ENCODE measurements at regions not wholly inside any gene's neighbourhood (a gene's known extent, or its start where the extent isn't known, plus 50 kb on each side); places are given as distances from the start of the nearest gene placed in this dataset.

DNA sequence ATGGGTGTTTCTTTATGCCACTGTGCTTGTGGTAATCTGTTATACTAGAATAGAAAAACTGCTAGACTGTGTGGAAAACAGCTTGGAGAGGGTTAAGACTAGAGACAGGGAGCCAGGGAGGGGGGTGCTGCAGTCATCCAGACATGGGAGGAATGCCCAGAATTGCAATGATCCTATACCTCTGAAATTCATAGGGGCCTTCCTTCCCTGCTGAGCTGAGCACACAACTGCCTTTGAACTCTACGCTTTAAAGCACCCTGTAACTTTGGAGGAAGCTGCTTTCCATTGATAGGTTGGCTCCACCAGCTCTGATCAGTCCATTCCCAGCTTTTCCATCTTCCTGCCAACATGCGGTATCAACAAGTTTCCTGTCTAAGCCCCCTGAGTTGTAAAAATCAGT lies 155.9 kb upstream of the RASGEF1B start:
- no peak for DNase-seq (ENCODE audit: low read depth)

DNA sequence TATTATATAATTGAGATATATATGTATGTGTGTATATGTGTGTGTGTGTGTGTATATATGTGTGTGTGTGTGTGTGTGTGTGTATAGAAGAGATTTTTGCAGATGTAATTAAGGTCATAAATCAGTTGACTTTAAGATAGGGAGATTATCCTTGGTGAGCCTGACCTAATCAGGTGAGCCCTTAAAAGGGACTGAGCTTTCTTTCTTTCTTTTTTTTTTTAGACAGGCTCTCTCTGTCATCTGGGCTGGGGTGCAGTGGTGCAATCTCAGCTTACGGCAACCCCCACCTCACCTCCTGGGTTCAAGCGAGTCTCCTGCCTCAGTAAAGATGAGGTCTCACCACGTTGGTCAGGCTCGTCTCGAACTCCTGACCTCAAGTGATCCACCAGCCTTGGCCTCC lies 155.1 kb upstream of the RASGEF1B start:
- no peak for DNase-seq (ENCODE audit: low read depth)

DNA sequence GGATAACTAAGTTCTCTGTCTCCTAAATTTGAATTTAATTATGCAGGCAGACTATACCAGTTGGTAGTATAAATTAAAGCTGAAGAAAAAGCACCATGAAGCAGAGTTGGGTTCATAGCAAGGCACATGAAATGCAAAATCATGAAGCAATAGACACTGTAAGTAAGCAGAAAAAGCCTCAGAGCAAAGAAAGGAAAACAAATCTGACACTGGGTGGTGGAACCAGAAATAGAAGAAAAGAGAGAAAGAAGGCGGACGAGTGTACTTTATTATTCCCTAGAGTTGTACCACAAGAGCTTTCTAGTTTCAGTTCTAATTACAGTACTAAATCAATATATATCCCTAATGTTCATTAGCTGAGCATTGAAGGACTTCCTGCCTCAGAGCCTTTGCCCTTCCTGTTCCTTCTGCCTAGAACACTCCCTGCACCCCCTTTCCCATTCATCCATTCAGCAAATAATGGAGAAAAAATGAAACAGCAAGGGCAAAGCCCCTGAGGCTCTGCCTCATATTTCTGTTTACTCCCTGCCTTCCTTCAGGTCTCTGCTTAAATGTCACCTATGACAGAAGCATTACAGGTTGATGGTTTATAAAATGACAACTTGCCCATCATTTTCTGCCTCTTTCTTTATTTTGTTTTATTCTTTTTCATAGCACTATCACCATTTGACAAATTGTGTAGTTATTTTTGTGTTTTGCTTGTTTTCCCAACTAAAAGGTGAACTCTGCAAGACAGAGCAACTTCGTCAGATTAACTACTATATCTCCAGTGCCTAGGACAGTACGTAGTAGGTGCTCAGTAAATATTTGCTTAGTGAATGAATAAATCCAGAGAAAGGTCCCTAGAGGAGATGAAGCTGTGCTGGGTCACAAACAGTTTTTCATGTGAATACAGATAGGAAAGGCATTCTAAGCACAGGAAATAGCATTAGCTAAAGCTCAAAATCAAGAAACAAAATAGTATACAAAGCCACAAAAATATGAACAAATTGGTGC lies 154.0 kb upstream of the RASGEF1B start:
- DNase-seq (ENCODE audit: low read depth), result no peak

DNA sequence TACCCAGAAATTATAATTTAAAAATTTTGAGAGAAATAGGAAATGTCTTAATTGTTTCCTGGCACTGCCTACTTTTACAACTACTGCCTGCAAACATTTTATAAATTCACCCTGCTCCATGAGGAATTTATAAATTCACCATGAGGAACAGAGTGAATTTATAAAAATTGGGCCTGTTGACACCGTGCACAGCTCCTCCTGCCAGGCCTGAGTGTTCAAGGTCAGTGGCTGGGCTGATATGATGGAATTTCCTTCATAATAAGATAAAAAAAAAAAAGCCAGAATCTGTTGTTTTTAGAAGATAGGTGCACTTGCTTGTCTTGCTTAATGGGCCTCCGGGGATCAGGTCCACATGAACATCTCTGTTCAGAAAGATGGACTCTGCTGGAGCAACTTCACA lies 151.7 kb upstream of the RASGEF1B start:
- DNase-seq (ENCODE audit: low read depth), result no peak

DNA sequence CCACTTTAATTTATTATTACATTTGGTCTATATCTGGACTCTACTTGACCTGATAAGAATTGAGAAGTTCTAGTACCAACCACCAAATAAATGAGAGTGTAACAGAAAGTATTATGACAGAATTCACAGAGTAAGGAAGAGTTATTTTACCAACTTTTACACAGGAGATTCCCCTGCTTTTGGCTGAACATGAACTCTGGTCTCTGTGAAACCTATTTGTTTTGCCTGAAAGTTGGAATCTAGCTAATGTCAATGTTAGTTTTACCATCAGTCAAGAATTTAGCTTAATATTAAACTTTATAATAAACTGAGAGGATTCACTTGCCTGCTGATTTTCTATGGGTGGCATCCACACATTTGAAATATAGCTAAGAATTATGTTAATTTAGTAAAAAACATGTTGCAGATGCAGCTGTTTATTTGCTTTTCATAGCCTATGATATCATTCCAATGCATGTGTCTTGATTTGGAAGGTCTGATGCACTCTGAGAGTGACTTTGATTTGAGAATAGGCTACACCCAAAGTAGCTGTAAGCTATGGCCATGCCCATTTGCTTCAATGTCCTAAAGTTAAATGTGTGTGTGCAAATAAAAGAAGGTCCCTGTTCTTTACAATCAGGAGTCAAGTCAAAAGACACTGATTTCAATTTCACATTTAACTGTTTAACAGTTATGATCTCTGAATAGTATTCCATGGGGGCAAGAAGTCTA lies 150.9 kb upstream of the RASGEF1B start:
- DNase-seq (ENCODE audit: low read depth), result no peak

DNA sequence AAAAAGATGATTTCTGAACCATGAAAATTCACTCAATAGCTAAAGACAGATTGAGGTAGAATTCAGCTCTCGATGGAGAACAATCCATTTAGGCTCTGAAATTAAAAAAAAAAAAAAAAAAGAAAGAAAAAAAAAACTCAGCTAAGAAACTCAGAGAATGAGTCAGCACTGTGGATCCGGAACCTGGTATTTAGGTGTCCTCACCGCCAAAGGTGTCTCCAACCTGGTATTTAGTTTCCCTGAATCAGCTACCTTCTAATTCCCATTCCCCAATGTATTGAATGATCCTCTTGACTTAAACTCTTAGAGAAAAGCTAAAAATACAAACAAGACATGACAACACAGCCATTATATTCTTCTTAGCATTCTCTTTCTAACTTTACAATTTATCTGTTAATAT lies 150.3 kb upstream of the RASGEF1B start:
- no peak for DNase-seq (ENCODE audit: low read depth)

DNA sequence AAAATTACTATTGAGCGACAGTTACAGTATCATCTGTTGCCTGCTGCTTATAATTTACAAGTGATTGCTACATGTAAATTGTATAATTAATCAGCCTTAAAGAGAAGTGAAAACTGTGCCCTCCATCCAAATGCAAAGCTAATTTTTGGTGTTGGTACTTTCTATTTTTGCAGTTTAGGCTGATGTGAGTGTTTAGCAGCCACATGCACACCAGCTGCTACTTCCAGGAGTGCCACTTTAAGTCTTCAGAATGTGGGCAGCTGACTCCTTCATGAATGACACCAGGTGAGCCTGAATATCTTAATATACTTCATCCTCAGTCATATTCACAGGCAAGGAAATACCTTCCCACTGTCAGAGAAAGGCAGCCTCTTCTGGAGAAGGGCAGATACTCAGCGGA lies 149.8 kb upstream of the RASGEF1B start:
- no peak for DNase-seq (ENCODE audit: low read depth)

DNA sequence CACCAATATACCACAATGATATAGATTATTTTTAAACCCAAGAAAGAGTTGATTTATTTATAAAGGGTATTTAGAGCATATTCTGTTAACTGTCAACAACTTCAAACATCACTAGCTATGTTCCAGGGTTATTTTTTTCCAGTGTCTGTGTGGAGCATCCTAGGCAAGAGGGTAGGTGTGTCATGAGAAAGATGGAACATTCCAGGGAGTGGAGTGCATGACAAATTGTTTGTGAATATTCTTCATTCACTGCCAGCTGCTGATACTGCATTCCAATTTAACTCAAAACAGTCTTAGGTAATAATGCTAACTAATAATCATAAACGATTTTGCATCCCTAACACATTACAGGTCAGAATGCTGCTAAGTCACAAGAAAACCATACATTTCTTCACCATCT lies 148.7 kb upstream of the RASGEF1B start:
- DNase-seq (ENCODE audit: low read depth), result no peak

DNA sequence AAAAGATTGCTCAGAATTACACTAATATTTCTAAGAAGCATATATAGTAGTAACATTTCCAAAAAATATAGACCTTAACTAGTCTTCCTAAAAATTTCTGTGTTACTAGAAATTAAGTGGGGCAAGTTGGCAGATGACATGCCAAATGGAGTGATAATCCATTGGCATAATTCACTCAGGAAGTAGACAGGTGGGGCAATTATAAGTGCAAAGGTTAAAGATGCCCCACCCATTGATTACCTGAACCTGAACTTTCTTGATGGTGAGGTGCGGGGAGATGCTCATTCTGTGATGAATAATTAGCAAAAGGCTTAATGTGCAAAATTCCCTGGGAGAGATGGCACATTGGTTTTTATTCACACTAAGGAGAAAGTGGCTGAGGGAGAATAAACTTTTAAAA lies 145.8 kb upstream of the RASGEF1B start:
- no peak for DNase-seq (ENCODE audit: low read depth)

DNA sequence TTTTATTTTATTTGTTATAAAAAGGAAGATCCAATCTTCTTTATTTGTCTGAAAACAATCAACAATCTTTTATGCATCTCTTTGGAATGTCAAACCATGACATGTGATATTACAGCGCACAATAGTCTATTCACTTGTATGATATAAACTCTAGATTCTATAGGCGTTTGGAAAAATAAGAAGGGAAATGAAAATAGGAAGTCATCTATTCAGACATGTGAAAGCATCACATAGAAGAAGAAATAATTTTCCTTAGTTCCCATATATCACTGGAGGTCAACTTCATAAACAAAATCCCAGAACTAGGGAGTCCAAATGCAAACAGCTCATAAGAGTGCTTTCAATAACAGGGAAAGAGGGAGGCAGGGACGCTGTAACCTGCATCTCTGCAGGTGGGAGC lies 139.5 kb upstream of the RASGEF1B start:
- DNase-seq (ENCODE audit: low read depth), result no peak

DNA sequence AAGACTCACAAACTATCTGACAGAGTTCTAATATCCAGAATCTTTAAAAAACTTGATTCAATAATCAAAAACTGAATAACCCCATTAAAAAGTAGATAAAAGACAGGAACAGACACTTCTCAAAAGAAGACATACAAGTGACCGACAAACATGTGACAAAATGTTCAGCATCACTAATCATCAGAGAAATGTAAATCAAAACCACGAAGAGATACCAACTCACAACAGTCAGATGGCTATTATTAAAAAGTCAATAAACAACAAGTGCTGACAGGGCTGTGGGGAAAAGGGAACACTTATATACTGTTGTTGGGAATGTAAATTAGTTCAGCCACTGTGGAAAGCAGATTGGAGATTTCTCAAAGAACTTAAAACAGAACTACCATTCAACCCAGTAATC lies 138.1 kb upstream of the RASGEF1B start:
- DNase-seq (ENCODE audit: low read depth), result no peak

DNA sequence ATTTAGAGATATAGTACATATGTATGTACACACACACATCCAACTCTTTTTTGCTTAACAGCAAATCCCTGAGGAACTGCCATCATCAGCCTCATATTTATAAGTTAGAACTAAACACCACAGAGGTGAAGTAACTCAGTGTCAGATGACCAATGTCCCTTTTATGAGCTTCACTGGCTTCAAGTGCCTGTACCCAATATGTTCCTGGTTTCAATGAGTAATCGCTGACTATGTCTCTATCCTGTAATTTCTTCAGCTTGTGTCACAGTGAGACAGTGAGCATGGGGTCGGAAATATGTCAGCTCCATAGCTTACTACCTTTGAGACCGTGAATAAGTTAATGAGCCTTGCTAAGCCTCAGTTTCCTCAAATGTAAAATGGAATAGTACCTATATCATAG lies 136.2 kb upstream of the RASGEF1B start:
- DNase-seq (ENCODE audit: low read depth), result no peak

DNA sequence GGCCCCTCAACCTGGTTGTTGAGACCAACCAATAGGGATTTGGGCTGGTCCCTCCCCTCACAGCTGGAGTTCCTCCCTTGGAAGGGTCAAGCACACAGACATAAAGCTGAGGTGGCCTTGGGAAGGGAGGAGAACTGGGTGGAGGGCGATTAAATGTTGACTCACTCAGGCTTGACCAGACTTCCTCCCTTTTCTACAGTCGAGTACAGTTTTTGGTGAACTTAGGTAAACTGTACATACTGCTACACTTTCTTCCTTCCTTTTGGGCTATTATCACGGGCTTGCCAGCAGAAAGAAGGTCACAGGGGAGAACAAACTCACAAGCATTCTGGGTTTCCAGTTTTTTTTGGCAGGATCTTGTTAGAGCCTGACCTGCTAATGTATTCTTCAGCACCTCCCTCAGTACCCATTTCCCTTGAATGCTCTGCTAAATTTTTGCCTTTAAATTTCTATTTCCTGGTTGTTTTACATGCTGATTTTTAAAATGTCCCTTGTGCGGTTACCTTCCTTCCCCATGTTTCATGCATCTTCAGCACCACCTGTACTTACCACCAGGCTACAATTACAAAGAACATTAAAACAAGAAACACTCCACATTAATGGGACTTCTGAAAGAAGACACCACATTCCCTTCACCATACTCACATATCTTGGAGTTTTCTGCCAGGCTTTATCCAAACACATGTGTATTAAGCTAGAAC lies 135.2 kb upstream of the RASGEF1B start:
- no peak for DNase-seq (ENCODE audit: low read depth)

DNA sequence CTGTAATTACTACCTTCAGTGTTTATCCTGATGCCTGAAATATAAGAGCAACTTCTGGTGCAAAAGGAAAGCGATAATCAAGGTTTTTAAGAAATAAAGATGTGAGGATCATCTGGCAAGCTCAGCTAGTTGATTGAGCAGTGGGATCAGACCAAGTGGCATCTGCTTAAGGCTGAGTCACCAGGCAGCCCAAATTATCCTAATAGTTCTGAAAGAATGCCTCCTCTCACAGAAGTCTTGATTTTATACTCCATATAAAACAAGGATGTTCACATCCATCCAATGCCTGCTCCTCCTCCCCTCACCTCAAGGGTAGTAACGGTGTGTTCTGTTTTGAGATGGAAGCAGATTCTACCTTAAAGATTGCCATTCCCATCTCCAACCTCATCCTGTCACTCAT lies 134.5 kb upstream of the RASGEF1B start:
- DNase-seq (ENCODE audit: low read depth), result no peak

DNA sequence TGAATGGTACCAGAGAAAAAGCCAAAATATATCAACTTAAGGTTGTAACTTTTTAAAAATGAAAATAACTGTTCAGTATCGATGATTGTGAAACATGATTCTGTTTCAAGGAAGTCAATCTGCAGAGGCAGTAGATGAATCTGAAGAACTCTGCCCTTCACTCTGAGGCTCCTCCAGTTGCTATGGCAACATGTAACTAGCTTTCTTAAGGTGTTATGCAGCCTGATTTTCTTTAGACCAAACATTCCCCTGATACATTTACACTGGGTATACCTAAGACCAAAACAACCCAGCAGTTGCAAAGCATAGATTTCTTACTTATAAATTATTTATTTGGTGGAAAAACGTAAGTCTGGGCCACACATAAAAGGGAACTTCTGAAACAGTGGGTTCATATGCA lies 133.6 kb upstream of the RASGEF1B start:
- DNase-seq (ENCODE audit: low read depth), result no peak

DNA sequence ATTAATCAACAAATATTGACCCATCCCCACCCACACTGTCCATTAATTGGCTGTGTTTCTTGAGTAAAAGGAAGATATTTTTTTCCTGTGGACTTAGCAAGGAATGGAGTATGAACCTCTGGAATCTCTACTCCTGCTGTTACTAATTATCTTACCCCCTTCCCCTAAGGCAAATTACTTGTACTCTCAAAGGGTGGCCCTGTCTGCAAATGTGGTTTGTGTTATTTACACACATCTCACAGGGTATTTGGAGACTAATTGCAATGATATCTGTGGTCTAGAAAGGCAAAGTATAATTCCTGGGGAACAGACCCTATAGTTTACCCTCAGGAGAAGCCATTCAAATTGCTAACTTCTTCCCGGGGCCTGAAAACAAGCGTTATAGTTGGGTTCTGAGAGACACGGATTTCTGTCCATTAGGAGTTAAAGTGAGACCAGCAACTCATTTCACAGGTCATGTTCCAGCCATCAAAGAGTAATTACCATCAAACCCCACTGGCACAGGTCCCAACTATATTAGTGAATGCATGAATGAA lies 133.0 kb upstream of the RASGEF1B start:
- DNase-seq (ENCODE audit: low read depth), result no peak

DNA sequence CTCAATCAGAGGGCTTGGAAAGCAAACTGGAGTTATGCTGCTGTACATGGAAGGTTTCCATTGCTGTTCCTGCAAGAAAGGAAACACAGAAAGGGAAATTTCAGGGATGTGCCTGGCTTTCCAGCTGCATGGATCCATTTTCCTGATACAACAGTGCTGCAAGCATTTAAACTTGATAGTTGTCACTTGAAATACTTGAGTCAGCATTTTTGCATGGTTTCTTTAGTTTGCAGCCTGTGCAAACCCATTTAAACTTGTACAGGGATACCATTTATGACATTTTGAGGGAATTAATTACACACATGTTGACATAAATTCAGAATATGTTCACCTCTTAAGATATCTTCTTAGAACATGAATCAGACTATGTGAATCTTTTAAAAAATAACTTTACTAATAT lies 131.1 kb upstream of the RASGEF1B start:
- DNase-seq (ENCODE audit: low read depth), result no peak

DNA sequence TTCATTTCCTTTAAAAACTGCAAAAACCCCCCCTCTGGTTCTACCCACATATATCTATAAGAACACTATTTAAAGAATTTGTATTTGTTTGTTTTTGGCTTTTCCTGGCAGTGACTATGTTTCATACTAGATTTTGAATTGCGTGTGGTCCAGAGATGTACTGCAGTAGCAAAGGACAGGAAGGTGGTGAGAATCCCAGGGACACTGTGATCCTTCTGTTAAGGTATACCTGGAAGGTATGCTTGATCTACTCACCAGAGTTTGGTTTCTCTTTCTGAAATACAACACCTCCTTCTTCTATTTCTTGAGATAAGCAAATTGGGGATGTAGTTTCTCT lies 129.6 kb upstream of the RASGEF1B start:
- DNase-seq (ENCODE audit: low read depth), result no peak

DNA sequence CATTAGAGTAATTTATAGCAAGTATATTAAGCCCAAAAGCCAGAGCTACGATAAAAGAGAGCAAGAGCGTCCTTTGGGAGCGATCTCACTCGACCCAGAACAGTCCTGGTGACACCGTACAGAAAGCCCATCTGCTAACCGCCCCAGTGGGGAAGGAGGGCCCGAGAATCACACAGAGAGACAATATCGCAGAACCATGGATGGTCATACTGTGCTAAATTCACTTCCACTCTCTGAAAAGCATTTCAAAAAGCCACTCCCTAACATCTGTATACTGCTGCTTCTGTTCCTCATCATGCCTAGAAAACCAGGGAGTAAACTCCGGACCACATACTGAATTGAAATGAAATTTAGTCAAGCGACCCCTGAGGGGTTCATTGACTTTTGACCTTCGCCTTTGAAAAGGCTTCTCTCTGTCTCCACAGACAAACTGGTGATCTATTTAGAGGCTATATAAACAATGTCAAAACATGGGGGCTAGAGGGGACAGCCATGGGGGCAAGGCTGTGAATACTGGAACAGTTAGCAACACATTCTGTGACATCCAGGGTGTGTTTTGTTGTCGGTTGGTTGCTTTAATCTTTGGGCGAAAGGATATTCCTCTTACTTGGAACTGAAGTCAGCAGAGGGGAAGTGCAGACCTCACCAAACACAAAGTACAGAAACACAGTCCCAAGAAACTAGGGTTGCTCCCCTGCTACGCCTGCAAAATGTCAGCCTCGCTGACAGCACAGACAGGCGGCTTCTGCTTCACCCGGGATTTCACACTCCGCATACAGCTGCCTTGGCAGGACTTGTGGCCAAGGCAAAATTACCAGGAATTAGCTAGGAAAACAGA lies 129.0 kb upstream of the RASGEF1B start:
- no peak for DNase-seq (ENCODE audit: low read depth)

DNA sequence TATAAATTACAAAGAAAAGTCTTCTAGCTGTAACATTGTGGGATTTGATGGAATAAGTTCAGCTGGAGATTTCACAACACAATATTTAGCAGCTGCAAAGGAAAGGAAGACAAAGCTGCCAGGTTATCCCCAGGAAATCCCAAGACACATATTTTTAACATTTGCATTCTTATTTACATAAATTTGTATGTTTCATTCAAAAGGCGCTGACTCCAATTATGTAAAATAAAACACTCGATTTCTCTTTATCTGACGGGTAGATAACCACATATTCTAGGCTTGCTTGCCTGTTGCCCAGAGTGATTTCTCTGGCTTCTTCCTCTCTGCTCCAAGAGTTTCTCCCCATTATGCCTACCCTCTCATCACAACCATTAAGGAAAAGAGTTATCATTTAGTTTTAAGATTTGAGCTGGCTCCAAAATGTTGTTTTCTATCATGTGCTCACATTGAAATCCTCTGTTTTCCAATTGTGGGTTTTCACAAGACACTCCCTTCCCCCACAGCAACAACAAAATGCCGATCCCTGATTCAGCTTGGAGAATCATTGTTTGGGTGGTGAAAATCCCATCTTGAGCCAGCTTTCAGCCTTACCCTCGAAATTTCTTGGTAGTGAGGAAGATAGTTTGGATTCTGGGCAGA lies 128.2 kb upstream of the RASGEF1B start:
- no peak for DNase-seq (ENCODE audit: low read depth)
